CD4-positive, alpha-beta T cell treated with Interleukin-2 at 100 ng/mL for 4 hours (primary cell): ENCODE measurements at regions not wholly inside any gene's neighbourhood (a gene's known extent, or its start where the extent isn't known, plus 50 kb on each side); places are given as distances from the start of the nearest gene placed in this dataset.

Experiments
- DNase-seq: peaks from one replicate; pipeline ENCODE4 v3.0.0-alpha.2; 2020; ENCODE audit warnings: low spot score

GRCh38 chr9:103913899-103914298 lies 180.2 kb upstream of the SMC2 start:
- no peak for DNase-seq

- DNase-seq = no peak
Measured at GRCh38 chr9:103919605-103920209, 174.4 kb upstream of the SMC2 start.

GRCh38 chr9:103928442-103928841 lies 165.7 kb upstream of the SMC2 start:
- DNase-seq = no peak

GRCh38 chr9:103941104-103941503 lies 153.0 kb upstream of the SMC2 start:
- DNase-seq = no peak

GRCh38 chr9:103942200-103942599 lies 151.9 kb upstream of the SMC2 start:
- DNase-seq = no peak

GRCh38 chr9:103942651-103943050 lies 151.5 kb upstream of the SMC2 start:
- no peak for DNase-seq

GRCh38 chr9:103949096-103949495 lies 145.0 kb upstream of the SMC2 start:
- no peak for DNase-seq

GRCh38 chr9:103977163-103977562 lies 116.9 kb upstream of the SMC2 start:
- DNase-seq = no peak

- DNase-seq = no peak
Measured at GRCh38 chr9:103978396-103978795, 115.7 kb upstream of the SMC2 start.

- no peak for DNase-seq
Measured at GRCh38 chr9:103981912-103982311, 112.2 kb upstream of the SMC2 start.

- no peak for DNase-seq
Measured at GRCh38 chr9:103985077-103985476, 109.0 kb upstream of the SMC2 start.

- no peak for DNase-seq
Measured at GRCh38 chr9:103988821-103989220, 105.3 kb upstream of the SMC2 start.

- DNase-seq = no peak
Measured at GRCh38 chr9:103990311-103990710, 103.8 kb upstream of the SMC2 start.

GRCh38 chr9:103991001-103991400 lies 103.1 kb upstream of the SMC2 start:
- no peak for DNase-seq

GRCh38 chr9:103991698-103992097 lies 102.4 kb upstream of the SMC2 start:
- no peak for DNase-seq

- no peak for DNase-seq
Measured at GRCh38 chr9:103992938-103993579, 101.0 kb upstream of the SMC2 start.

GRCh38 chr9:103997856-103998370 lies 96.2 kb upstream of the SMC2 start:
- no peak for DNase-seq

GRCh38 chr9:103999375-104000062 lies 94.6 kb upstream of the SMC2 start:
- no peak for DNase-seq

GRCh38 chr9:104009826-104010225 lies 84.3 kb upstream of the SMC2 start:
- DNase-seq = no peak

GRCh38 chr9:104022083-104022482 lies 72.0 kb upstream of the SMC2 start:
- no peak for DNase-seq

GRCh38 chr9:104025104-104025503 lies 69.0 kb upstream of the SMC2 start:
- no peak for DNase-seq

- DNase-seq = no peak
Measured at GRCh38 chr9:104025945-104026344, 68.2 kb upstream of the SMC2 start.

- no peak for DNase-seq
Measured at GRCh38 chr9:104027295-104027694, 66.8 kb upstream of the SMC2 start.
